CD4-positive, alpha-beta T cell treated with Interleukin-15 for 4 hours (primary cell): ENCODE measurements at regions not wholly inside any gene's neighbourhood (a gene's known extent, or its start where the extent isn't known, plus 50 kb on each side); places are given as distances from the start of the nearest gene placed in this dataset.
"Not testable (repeated sequence)": the region's sequence is repeated elsewhere in the genome, so short reads cannot be mapped to it uniquely, and the experiment has no call there.

Source experiments
- DNase-seq: peaks from one replicate; pipeline ENCODE4 v3.0.0-alpha.2; 2020; ENCODE audit warnings: low spot score

GRCh38 chr2:89224803-89225202 is 533.3 kb downstream of the RPIA start:
- DNase-seq = not testable (repeated sequence)

GRCh38 chr2:89229979-89230378 is 538.5 kb downstream of the RPIA start:
- not testable (repeated sequence) for DNase-seq

GRCh38 chr2:89231241-89231640 is 539.8 kb downstream of the RPIA start:
- not testable (repeated sequence) for DNase-seq

- DNase-seq = not testable (repeated sequence)
Observed at GRCh38 chr2:89233931-89234330, 542.5 kb downstream of the RPIA start.

GRCh38 chr2:89234818-89235466 is 543.5 kb downstream of the RPIA start:
- DNase-seq = not testable (repeated sequence)

- DNase-seq = not testable (repeated sequence)
Observed at GRCh38 chr2:89236832-89237450, 545.5 kb downstream of the RPIA start.

- DNase-seq = not testable (repeated sequence)
Observed at GRCh38 chr2:89237783-89238182, 546.3 kb downstream of the RPIA start.

GRCh38 chr2:89243114-89243700 is 551.7 kb downstream of the RPIA start:
- not testable (repeated sequence) for DNase-seq

- DNase-seq = not testable (repeated sequence)
Observed at GRCh38 chr2:89244407-89244806, 552.9 kb downstream of the RPIA start.

GRCh38 chr2:89245478-89245877 is 554.0 kb downstream of the RPIA start:
- DNase-seq = not testable (repeated sequence)

GRCh38 chr2:89246027-89246426 is 554.6 kb downstream of the RPIA start:
- DNase-seq = not testable (repeated sequence)

- not testable (repeated sequence) for DNase-seq
Observed at GRCh38 chr2:89246620-89247019, 555.1 kb downstream of the RPIA start.

- DNase-seq = not testable (repeated sequence)
Observed at GRCh38 chr2:89255013-89255412, 563.5 kb downstream of the RPIA start.

GRCh38 chr2:89273443-89273842 is 582.0 kb downstream of the RPIA start:
- DNase-seq = not testable (repeated sequence)

GRCh38 chr2:89280536-89280935 is 589.1 kb downstream of the RPIA start:
- not testable (repeated sequence) for DNase-seq

- DNase-seq = not testable (repeated sequence)
Observed at GRCh38 chr2:89286448-89287080, 595.1 kb downstream of the RPIA start.

- DNase-seq = not testable (repeated sequence)
Observed at GRCh38 chr2:89287084-89287483, 595.6 kb downstream of the RPIA start.

- not testable (repeated sequence) for DNase-seq
Observed at GRCh38 chr2:89291717-89292298, 600.3 kb downstream of the RPIA start.

- not testable (repeated sequence) for DNase-seq
Observed at GRCh38 chr2:89293399-89293798, 601.9 kb downstream of the RPIA start.

- not testable (repeated sequence) for DNase-seq
Observed at GRCh38 chr2:89294335-89294734, 602.9 kb downstream of the RPIA start.

GRCh38 chr2:89296820-89297398 is 605.4 kb downstream of the RPIA start:
- not testable (repeated sequence) for DNase-seq

GRCh38 chr2:89299196-89299595 is 607.7 kb downstream of the RPIA start:
- not testable (repeated sequence) for DNase-seq
